Cerebellar cortex (tissue), 1 donor: ENCODE measurements at regions not wholly inside any gene's neighbourhood (a gene's known extent, or its start where the extent isn't known, plus 50 kb on each side); places are given as distances from the start of the nearest gene placed in this dataset.
"Not testable (repeated sequence)": the region's sequence is repeated elsewhere in the genome, so short reads cannot be mapped to it uniquely, and the experiment has no call there.

Experiments used
- DNase-seq: peaks from one replicate; pipeline ENCODE4 v3.0.0-alpha.2; 2015; ENCODE audit warnings: low spot score

DNA sequence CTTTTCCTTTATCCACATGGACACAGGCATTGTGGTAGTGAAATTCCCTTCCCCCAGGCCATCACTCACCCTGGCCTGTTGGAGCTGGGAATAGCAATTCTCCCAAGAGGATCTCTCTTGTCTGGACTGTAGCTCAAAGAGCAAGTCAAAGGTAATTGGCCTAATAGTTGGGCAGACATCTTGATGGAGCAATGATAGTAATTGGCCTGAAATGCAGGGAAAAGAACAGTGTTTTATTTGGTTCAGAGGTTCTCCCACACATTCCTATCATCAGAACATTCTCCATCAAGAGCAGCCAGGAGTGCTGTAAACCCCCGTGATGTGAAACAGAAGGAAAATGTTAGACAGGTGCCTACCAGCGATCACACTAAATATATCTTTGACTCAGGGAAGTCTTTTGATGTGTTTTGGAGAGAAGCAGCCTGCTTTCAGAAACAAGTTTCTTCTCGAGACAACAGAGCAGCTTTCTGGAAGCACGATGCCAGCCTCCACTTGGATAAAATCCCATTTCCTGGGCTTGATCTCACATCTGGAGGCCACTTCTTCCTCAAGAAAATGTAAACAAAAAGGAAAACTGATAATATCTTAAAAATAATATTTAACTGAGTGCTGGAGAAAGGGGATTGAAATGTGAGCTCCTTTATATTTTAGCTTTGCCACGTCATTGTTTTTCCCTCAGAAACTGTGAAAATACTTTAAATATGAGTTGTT, 198.1 kb upstream of the WWC1 start:
- no peak for DNase-seq

GRCh38 chr5:168096525-168096924, 194.9 kb upstream of the WWC1 start:
- no peak for DNase-seq

- no peak for DNase-seq
Observed at GRCh38 chr5:168097876-168098653, 193.4 kb upstream of the WWC1 start.

DNA sequence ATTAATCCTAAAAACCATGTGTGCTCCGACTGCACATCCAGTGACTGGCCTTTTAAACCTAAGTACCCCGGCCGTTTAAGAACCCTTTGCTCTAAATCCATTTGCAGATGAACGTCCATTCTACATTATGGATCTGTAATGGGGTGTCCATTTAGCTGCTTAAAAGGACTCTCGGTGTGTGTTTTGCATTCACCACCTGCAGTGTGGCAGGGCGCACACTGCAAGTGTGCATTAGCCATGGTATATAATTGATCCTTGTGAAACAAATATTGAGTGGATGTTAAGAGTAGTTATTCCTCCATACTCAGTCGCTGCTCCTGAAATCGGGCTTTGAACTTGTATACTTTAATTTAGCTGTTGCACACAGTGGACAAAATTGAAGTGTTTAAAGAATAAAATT, 190.1 kb upstream of the WWC1 start:
- no peak for DNase-seq

DNA sequence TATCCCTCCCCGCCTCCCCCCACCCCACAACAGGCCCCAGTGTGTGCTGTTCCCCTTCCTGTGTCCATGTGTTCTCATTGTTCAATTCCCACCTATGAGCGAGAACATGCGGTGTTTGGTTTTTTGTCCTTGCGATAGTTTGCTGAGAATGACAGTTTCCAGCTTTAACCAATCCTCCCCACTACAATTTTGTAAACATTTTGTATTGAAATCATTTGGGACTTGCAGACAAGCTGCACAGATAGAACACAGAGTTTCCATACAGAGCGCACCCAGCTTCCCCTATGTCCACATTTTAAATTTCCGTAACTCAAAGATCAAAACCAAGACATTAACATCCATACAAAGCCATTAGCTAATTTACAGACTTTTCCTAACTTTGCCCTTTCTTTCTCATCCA, 188.4 kb upstream of the WWC1 start:
- not testable (repeated sequence) for DNase-seq

DNA sequence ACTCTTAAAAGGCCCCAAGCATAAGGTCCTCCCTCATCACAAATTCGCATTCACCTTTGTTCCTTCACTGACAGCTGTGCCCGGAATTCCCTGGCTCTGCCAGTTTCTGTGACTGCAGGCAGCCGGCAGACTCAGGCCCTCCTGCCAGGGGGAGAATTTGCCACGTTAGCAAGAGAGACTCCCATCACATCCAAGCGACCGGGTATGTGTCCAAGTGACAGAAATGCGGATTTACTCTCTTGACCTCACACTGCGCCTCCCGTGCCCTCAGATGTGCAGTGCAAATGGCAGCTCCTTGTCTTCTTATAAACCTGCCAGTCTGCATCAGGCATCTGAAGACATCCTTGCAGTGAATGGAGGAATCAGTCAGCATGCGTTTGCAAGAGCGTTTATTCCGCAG, 187.1 kb upstream of the WWC1 start:
- peak; percentile 51 for DNase-seq

- DNase-seq, result peak; percentile 75
Observed at GRCh38 chr5:168104811-168105481, 186.5 kb upstream of the WWC1 start.

DNA sequence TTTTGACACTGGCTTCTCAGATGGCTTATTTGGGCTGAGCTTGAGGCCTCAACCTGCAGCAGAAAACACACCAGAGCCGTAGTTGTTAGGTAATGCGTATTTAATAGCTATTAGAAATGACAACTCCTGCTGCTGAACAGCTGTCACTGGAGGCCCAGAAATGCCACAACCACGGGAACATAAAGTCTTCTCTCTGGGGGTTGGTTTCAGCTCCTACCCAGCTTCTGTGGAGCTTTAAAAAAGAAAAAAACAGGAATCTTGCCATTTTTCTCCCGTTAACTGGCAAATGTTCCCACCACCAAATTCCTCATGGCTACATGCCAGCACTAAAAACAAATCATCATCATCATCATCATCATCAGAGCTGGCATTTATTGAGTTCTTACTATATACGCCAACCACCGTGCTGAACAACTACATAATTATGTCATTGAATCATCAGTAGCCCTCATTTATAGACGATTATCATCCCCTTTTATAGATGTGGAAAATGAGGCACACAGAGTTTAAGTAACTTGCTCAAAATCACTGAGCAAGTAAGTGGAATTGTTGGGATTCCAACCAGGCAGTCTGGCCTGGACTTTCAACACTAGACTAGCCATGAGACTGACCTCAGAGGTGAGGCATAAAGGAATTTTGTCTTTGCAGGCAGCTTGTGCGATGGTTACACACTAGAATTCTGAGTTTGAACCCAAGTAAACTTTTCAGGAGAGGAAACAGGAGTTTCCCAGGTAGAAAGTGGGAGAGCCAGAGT, 185.3 kb upstream of the WWC1 start:
- peak; percentile 86 for DNase-seq

DNA sequence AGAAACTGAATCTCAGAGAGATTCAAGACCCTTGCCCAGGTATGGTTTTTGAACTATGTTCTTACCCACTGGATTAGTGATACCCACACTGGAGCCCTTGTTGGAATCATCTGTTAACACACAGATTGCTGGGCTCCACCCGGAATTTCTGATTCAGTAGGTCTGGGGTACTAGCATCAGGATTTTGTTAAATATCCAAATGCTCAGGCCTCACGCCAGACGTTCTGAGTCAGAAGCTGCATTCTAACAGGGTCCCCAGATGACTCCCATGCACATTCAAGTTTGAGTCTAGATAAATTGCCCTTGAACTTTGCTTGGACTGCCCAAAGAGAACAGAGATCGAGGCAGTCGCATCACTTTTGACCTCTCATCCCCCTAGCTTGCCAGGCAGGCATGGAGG, 182.0 kb upstream of the WWC1 start:
- no peak for DNase-seq

DNA sequence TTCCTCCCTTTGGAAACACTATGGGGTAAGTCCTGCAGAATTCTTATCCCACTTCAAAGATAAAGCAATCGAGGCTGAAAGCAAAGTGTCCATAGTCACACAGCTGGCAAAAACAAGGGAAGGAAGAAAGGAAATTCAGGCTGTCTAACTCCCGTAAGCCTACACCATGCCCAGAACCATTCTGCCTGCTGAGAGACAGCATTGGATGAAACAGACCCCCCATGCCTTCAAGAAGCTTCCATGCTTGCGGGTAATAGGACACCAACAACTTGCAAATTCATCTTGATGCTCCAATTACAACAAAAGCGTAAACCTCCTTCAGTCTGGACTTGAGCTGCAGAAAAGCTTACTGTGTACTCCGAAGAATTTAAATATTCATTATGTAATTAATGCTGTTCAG, 181.1 kb upstream of the WWC1 start:
- DNase-seq, result peak; percentile 31

GRCh38 chr5:168110870-168111832, 180.3 kb upstream of the WWC1 start:
- peak; percentile 39 for DNase-seq

DNA sequence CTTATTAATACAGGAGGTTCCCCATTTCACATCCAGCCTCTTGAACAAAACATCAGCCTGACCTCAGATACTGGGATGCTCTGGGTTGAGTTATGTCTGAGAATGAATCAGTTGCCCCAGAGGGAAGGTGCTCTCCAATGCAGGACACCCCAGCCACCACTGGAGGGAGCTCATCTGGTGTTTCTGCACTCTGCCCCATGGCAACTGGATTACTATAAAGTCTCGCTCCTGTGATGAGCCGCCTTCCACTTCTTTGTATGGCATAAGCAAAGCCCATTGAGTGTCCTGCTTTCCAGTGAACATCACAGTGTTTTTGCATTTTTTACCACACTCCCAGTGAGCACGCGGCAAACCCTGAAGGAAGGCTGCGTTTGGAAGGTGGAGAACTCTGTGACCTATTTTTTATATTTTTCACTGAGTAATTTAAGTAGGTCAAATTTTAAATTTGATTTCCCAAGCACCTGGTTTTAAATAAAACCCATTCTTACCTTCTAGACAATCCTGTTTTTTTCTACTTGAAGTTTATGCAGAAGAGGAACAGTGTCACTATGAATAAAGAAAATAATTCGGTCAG, 176.9 kb upstream of the WWC1 start:
- peak; percentile 73 for DNase-seq

DNA sequence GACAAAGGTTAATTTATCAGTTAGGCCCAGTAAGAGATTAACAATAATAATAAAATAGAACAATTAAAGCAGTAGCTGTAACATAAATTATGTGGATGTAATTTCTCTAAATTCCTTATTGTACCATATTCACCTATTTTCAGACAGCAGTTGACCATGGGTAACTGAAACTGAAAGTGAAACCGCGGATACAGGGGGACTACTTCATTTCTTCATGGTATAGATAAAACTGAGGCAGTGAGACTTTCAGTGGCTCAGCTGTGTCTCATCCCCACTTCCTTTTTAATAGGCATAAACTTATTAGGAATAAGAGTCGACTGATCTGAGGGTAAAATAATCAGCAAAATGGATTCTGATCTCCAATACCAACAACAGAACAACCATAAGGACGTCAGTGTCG, 174.0 kb upstream of the WWC1 start:
- DNase-seq, result no peak

GRCh38 chr5:168118042-168118668, 173.3 kb upstream of the WWC1 start:
- no peak for DNase-seq

- DNase-seq, result no peak
Observed at GRCh38 chr5:168120401-168121137, 170.9 kb upstream of the WWC1 start.

- DNase-seq, result no peak
Observed at GRCh38 chr5:168121138-168121494, 170.3 kb upstream of the WWC1 start.

GRCh38 chr5:168123631-168124528, 167.6 kb upstream of the WWC1 start:
- DNase-seq, result no peak

- no peak for DNase-seq
Observed at GRCh38 chr5:168125445-168126199, 165.8 kb upstream of the WWC1 start.
